ENCODE measurements at regions not wholly inside any gene's neighbourhood (a gene's known extent, or its start where the extent isn't known, plus 50 kb on each side); places are given as distances from the start of the nearest gene placed in this dataset.
A peak's percentile ranks its signal among the peaks of the same experiment; 100 is the strongest.
"Not testable (repeated sequence)": the region's sequence is repeated elsewhere in the genome, so short reads cannot be mapped to it uniquely, and the experiment has no call there.

DNA sequence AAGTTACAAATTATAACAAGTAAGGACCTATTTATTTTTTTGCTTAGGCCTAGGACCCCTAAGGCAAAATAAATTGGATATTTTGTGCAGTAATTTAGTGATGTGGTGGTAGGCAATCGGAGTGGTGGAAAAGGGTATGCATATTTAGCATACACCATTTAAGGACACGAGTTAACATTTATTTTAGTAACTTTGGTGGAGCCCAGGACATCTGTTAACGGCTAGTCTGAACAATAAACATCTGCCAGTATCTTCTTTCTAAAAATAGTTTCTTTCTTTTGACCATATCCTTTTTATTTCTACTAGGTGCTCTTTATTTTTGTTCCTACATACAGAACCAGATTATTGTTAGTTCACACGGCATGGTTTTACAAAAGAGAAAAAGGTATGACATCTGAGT, 326.3 kb downstream of the CHL1 start:
- no peak for DNase-seq (ENCODE audit: low spot score)

DNA sequence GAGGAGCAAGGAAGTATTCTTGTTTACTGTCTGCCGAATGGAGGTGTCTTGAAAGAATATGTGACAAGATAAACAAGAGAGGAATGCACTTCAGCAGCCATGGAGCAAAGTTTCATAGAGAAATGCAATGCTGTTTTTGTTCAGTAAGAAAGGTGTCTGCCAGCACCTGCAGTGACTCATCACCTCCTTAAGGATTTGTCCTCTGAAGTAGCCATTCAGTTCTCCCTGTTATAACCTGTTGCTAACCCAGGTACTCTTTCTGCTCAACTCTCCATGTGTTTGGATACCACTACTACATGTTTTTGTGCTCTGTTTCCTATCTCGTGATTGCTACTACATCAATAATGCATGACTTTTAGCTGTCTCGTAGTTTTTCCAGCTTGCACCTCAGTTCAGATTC, 328.9 kb downstream of the CHL1 start:
- DNase-seq (ENCODE audit: low spot score): no peak

DNA sequence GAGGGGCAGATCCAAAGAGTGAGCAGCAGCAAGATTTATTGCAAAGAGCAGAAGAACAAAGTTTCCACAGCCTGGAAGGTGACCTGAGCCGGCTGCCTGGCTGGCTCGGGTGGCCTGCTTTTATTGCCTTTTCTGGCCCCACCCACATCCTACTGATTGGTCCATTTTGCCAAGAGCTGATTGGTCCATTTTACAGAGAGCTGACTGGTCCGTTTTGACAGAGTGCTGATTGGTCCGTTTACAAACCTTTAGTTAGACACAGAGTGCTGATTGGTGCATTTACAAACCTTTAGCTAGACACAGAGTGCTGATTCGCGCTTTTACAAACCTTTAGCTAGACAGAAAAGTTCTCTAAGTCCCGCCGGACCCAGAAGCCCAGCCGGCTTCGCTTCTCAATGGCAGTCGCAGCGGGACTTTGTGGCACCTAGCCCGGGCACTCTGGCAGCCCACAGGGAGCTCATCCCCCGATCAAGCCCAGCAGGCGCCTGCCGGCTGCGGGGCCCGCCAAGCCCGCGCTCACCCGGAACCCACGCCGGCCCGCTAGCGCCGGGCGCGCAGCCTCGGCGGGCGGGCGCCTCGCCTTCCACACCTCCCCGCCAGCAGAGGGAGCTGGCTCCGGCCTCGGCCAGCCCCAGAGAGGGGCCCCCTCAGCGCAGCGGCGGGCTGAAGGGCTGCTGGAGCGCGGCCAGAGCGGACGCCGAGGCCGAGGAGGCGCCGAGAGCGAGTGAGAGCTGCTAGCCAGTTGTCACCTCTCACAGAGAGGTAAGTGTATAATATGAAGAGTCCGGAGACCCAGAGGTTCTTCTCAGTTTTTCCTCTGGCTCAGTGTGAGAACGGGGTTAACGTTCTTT, 339.2 kb downstream of the CHL1 start:
- DNase-seq (ENCODE audit: low spot score): no peak

DNA sequence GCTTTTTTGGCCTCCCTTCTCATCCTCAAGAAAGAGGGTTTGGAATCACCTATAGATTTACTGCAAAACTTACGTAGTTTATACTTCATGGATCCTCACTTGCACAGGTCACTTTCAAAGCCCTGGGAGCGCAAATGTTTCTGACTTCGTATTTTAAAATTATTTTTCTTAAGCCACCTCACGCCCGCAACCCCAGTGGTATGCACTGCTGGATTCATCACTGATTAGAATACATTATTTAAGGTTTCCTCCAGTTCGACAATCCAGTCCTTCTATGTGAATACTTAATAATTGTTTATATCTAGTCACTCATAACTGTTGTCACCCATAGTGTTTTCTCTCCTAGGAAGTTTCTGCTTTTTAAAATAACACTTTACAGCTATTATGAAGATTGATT, 339.9 kb downstream of the CHL1 start:
- no peak for DNase-seq (ENCODE audit: low spot score)

DNA sequence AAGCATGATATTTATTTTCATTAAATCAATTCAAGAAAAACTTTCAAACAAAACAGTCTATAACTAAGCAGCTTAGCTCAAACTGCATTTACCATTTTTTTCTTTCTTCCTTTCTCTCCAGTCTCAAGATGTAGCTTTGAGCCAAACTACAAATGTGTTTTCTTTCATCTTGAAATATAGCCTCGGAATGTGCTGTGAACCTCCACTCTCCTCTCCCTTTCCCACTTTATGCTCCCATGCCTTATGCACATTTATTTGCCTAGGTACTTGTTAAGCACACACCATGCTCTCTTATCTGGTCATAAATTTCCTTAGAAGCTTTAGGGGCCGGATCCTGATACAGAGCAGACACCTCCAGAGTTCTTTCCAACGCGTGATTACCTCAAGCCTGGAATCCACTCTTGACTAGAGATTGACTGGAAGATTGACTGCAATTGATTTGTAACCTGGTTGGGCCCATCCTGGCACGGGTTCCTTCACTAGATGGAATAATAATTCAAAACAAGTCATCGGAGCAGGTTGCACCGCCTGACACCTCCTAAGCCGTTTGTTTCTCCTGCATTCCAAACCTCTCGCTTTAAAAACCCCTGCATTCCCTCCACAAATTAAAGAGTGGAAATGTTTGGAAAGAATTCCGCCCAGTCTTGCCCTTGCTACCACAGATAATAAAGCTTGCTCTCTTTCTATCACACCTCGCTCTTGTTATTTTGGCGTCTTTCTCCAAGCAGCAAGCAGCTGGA, 344.7 kb downstream of the CHL1 start:
- no peak for DNase-seq (ENCODE audit: low spot score)

DNA sequence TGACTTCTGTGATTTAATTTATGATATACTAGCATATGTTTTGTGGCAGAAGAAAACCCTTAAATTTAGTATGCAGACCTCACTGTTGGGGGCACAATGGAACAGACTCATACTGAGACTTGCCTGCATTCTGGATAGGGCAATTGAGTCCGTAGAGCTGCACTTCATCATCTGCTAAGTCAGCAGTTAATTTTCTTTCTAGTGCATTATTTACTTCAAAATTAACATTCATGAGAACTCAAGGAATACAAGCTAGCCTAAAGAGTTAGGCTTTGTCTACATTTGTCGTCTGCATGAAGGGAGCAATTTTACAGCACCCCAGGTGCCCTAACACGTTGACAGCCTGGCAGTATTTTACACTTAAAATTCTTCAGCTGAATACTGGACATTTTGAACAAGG, 345.5 kb downstream of the CHL1 start:
- no peak for DNase-seq (ENCODE audit: low spot score)

DNA sequence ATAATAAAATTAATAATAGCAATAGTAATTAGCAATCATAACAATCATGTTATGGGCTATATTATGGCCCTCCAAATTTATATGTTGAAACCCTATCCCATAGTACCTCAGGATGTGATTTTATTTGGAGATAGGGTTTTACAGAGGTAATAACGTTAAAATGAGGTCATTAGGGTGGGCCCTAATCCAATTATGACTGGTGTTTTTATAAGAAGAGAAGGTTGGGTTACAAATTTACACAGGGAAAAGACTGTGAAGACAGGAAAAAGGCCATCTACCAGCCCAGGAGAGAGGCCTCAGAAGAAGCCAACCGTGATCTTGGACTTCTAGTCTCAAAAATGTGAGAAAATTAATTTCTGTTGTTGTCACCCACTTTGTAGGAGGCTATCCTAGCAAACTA, 353.1 kb downstream of the CHL1 start:
- DNase-seq (ENCODE audit: low spot score): no peak

DNA sequence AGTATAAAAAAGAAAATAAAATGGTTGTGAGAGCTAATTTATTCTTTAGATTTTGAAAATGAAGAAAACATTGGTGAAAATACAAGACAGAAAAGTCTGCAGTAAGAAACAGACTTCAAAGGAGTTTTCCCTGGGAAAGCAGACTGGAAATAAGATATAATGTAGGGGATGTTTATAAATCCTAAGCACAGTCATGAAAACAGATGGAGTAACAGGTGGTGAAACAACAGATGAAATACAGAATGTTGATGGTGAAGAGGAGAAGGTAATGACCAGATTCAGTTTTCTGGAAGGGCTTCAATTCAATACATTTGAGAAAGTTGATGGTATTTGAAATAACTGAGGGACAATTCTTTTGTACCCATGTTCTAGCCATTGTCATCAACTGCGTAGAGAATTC, 353.9 kb downstream of the CHL1 start:
- DNase-seq (ENCODE audit: low spot score): no peak

DNA sequence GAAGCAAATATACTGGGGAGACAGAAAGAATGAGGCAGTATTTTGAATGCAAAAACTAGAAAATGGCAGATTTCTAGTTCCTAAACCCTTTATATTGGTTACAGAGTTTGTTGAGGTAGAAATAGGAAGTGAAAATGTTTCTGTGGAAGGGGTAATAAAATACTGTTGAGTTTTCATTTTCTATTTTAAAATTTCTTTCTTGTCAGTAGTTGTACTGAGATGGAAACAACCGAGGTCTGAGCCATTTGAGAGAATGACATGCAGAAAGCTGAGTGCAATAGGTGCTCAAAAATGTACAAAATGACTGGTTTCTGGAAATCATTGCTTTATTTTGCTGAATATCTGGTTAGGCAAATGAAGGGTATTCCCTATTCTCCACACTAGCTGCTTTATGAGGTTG, 361.4 kb downstream of the CHL1 start:
- DNase-seq (ENCODE audit: low spot score): no peak

DNA sequence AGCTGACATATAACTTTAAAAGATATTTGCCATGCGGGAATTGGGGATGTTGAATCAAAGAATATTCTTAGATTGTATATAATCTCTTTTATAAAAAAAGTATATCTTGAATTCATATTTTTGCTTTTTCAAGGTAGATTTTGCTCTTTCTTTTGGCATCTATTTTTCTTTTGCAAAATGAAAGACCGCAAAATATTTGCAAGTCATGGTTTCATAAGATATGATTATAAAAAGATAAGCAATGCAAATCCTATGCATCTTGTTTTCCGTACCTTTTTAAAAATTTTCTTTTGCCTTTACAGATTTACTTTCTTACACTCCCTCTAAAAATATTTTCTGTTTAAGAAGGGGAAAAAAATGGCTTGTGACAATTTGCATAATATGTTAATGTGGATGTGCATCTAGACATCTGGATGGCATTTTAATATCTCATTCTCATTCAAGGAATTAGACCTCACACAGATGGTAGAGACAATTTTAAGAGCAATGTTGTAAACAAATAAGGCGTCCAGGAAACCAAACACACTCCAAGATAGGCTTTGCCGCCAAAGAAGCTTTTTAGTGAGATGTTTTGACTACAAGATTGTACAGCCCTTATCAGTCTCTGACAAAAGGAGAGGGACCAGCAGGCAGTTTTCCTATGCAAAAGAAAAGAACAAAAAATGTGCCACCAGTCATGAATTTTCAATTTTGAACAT, 371.1 kb downstream of the CHL1 start:
- DNase-seq (ENCODE audit: low spot score): no peak

DNA sequence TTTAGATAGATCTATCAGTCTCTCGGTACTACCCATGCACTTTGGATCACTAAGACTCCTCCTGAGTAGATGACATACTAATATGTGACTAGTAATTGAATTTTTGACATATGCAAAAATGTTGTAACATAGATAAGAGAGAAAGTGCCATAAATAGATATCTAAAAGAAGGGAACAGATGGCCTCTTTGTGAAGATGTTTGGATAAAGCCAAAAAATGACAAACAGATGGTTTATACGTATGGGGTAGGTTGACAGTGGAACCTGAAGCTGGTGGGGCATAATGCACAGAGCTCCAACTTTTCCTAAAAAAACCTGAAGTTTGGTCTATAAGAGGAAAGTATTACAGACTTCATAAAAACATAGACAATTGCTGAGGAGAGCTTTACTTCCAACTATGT, 383.0 kb downstream of the CHL1 start:
- DNase-seq (ENCODE audit: low spot score): not testable (repeated sequence)

DNA sequence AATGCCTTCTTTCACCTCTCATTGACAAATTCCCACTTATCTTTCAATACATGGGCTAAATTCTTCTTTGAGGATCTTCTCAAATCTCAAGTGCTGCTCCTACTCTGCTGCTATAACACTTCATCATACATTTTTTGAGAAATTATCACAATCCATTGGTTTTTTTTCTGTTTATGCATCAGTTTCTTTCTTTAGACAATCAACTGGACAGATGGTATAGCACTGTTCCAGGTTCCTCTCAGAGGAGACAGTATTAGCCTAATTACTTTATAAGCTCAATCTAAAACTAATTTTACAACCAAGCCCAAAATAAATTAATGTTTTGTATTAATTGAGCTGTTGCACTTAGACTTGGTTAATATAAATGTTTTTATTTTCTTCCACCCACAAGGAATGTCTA, 392.5 kb downstream of the CHL1 start:
- not testable (repeated sequence) for DNase-seq (ENCODE audit: low spot score)

DNA sequence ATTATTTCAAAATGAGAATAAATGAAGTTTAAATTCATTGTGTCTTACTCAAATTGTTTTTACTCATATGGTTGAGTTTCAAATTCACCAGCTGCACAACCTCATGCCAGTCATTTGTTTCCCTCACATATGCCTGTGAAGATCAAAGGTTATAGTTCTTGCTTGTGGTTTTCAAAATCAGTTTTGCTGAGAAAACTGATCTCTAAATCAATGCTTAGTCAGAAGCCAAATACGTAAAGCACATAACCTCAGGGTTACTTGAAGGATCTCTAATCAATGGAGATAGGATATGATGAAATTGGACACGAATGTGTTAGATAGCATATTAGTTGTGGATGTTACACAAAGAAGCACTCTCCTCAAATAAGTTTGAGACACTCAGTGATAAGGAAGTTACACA, 400.7 kb downstream of the CHL1 start:
- DNase-seq (ENCODE audit: low spot score): not testable (repeated sequence)

DNA sequence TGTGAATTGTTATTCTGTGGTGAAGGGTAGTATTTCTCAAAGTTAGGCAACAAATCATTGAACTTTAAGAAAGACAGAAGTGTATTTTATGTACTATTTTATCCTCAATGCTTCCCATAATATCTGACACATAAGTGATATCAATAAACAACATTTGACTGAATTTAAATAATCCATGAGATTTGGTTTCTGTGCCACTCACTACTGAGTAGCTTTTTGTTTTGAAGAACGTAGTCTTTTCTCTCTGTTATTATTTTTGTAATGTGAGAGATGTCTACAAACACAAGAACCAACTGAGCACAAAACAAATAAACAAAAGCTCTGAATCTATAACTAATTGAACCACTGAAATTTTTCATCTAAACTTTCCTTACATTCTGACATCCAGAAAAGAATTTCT, 401.2 kb downstream of the CHL1 start:
- not testable (repeated sequence) for DNase-seq (ENCODE audit: low spot score)

DNA sequence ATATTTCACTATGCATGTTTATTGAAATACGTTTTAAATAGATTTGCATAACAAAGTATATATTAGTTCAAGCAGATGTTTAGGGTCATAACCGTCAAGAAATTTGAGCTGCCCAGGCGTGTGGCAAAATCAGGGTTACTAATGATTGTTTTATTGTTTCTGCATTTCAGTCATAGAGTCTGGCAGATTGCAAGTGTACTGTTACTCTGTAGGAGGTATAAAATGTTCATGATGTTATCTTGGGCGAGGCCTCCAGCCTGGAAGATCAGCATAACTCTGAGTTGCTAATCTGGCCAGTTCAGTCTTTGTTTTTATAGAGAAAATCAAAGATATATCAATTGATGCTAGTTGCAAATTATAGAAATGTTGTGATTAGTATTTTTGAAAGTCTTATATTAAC, 410.9 kb downstream of the CHL1 start:
- DNase-seq (ENCODE audit: low spot score): not testable (repeated sequence)

DNA sequence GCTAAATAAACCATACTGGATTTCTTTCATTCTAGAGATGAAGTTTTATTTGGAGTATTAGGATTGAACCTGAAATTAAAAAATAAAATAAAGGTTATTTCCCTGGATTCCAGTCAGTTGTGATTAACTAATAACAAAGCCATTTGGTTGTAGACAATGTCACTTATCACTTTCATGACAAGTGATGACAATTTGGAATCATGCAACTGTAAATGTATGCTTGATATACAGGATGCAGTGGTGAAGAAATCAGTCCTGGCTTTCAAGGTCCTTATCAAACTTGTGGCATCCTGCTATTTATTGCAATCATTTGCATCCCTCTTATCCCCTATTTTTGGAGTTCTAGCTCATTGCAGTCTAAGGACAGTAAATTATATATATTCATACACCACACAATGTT, 425.2 kb downstream of the CHL1 start:
- no peak for DNase-seq (ENCODE audit: low spot score)

DNA sequence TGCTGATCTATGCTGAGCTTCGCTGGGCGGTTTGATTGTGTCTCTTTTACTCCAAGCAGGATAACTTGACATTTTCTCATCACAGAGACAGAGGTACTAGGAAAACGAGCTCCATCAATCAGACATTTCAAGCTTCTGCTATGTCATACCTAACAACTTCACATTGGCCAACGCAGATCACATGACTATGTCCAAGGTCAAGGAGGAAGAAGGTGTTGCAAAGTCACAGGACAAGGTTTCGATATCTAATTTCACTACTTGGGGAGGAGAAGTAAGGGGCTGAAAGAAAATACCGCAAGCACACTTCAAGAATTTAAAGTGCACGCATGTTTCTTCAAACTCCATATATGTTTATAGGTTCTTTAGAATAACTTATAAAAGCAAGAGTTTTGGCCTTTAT, 425.8 kb downstream of the CHL1 start:
- DNase-seq (ENCODE audit: low spot score): no peak

DNA sequence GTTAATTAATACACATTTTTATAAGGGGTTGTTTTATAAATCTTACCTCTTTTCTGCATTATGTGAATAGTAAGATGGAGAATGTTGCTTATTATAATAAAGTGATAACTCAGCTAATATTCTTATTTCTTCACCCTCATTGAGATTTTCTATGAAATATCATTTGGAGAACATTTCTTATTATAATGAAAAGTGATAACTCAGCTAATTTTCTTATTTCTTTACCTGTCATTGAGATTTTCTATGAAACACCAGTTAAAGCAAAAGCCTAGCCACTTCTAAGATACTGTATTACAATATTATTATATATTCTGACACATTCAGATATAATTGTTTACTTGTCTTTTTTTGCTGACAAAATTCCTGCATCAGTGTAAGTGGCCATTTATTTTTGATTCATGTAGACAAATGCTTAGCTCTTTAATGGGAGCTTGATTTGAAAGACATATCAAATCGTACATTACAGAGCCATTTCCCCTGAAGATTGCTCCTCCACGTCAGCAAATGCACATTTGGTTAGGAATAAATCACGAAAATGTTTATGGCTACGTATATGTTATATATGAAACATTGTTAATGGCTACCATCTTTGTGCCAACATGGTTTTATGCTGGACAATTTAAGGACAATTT, 427.5 kb downstream of the CHL1 start:
- DNase-seq (ENCODE audit: low spot score): no peak

DNA sequence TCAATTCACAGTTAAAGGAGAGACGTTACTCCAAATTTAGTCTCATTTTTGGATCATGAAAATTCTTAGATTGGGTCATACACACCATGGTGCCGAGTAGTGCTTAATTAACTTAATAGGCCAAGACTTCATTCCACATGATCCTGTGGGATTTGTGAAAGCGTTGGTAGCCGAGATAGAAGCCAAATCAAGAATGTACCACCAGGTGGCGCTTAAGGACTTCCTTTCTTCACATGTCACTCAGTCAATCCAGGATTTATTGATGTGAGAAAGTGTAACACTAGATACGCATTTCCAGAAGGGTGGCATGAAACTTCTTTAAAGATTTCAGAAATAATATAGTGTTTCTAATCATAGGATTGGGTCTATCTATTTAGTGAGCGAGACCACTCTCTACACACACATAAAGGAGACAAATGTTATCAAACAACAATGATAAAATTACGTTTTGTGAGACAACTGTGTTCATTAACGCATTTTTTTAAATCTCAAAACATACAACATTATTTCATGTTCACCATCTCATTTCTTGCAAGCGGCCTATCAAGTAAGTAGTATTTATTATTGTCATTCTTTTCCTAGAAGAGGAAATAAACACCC, 436.1 kb downstream of the CHL1 start:
- DNase-seq (ENCODE audit: low spot score): peak; percentile 63

DNA sequence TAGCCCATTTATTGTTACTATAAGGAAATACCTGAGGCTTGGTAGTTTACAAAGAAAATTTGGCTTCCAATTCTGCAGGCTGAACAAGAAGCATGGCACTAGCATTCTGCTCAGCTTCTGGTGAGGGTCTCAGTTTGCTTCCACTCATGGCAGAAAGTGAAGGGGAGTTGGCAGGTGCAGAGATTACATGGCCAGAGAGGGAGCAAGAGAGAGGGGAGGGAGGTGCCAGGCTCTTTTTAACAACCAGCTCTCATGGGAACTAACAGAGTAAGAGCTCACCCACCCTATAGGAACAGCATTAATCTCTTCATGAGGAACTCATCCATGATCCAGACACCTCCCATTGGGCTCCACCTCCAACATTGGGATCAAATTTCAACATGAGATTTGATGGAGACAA, 437.9 kb downstream of the CHL1 start:
- no peak for DNase-seq (ENCODE audit: low spot score)

DNA sequence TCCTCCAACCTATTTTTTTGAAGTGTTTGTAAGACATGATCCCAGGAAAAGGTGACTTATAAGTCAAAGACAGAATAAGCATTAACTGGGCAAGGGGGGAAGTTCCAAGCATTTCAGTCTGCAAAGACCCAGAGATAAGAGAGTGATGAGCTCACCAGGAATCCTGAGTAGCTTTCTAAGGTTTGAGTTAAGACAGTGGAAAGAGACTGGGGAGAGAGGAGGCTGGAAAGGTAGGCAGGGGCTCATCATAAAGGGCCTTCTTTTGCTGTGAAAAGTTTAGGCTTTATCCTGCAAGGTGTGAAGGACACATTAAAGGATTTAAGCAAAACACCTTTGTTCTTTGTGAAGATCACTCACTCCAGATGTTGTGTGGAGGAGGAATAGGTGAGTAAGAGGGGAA, 438.8 kb downstream of the CHL1 start:
- DNase-seq (ENCODE audit: low spot score): no peak

DNA sequence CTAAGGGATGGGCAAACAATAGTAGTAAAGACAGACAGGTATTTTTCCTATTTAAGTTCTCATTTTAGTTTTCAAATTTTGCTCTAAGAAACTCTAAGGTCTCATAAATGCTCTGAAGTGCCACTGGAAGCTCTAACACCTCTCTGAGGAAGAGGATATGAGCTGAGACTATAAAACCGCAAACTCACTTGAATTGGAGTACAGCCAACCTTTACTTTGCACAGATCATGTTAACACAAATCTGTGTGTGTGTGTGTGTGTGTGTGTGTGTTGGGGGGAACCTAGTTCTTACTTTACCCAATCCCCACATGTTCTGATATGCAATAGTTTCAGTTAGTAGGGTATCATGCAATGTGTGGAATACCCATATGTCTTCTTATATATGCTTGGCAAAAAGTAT, 446.8 kb downstream of the CHL1 start:
- no peak for DNase-seq (ENCODE audit: low spot score)
